Midbrain (tissue), 1 donor: ENCODE measurements at regions not wholly inside any gene's neighbourhood (a gene's known extent, or its start where the extent isn't known, plus 50 kb on each side); places are given as distances from the start of the nearest gene placed in this dataset.

ENCODE experiments used
- DNase-seq: peaks from one replicate; lab custom pipeline; 2025; lab: John Stamatoyannopoulos, UW

GRCh38 chr9:71183251-71183650, 61.8 kb upstream of the TRPM3 start:
- no peak for DNase-seq

GRCh38 chr9:71179183-71179582, 57.8 kb upstream of the TRPM3 start:
- DNase-seq = no peak

- DNase-seq = no peak
Measured at GRCh38 chr9:71177901-71178300, 56.5 kb upstream of the TRPM3 start.

- no peak for DNase-seq
Measured at GRCh38 chr9:71171517-71171916, 50.1 kb upstream of the TRPM3 start.
